Hepatocyte (in vitro differentiated cells): ENCODE measurements at regions not wholly inside any gene's neighbourhood (a gene's known extent, or its start where the extent isn't known, plus 50 kb on each side); places are given as distances from the start of the nearest gene placed in this dataset.

Source experiments
- DNase-seq: peaks from one replicate; pipeline ENCODE4 v3.0.0-alpha.2; 2016; ENCODE audit warnings: low spot score
- H2AFZ ChIP-seq: fragments of 200-600 bp; sonication (generic); 2 replicates; pipeline ENCODE4 v1.6.0; 2016; ENCODE audit warnings: antibody characterized with exemption, mild to moderate bottlenecking
- H3K27ac ChIP-seq: fragments of 200-600 bp; sonication (generic); 2 replicates; pipeline ENCODE4 v1.5.1; 2016; ENCODE audit warnings: mild to moderate bottlenecking
- H3K27me3 ChIP-seq: fragments of 200-600 bp; sonication (generic); 2 replicates; pipeline ENCODE4 v1.6.1; 2016
- H3K36me3 ChIP-seq: fragments of 200-600 bp; sonication (generic); replicated peaks from 2 replicates; pipeline ENCODE4 v1.5.1; 2016; ENCODE audit warnings: low read depth; ENCODE audit not compliant: insufficient read depth
- H3K4me1 ChIP-seq: fragments of 200-600 bp; sonication (generic); 2 replicates; pipeline ENCODE4 v1.5.1; 2016; ENCODE audit warnings: mild to moderate bottlenecking, moderate library complexity; ENCODE audit not compliant: insufficient read depth
- H3K4me2 ChIP-seq: fragments of 200-600 bp; sonication (generic); 2 replicates; pipeline ENCODE4 v1.6.0; 2016
- H3K4me3 ChIP-seq: fragments of 200-600 bp; sonication (generic); 2 replicates; pipeline ENCODE4 v1.5.1; 2016; ENCODE audit warnings: mild to moderate bottlenecking
- H3K79me2 ChIP-seq: fragments of 200-600 bp; sonication (generic); 2 replicates; pipeline ENCODE4 v1.6.0; 2017; ENCODE audit warnings: mild to moderate bottlenecking
- H3K9me2 ChIP-seq: fragments of 200-600 bp; sonication (generic); replicated peaks from 2 replicates; pipeline ENCODE4 v1.6.0; 2017; ENCODE audit warnings: mild to moderate bottlenecking; ENCODE audit not compliant: insufficient read depth
- H3K9me3 ChIP-seq: fragments of 200-600 bp; sonication (generic); 2 replicates; pipeline ENCODE4 v1.5.1; 2016; ENCODE audit warnings: low read depth, mild to moderate bottlenecking
- H4K20me1 ChIP-seq: fragments of 200-600 bp; sonication (generic); 2 replicates; pipeline ENCODE4 v1.6.0; 2016; ENCODE audit warnings: mild to moderate bottlenecking; ENCODE audit not compliant: insufficient read depth, poor library complexity, severe bottlenecking
- EZH2 ChIP-seq: fragments of 200-600 bp; sonication (generic); IDR thresholded peaks from 2 replicates; pipeline ENCODE4 v1.6.1; 2016; ENCODE audit warnings: antibody characterized with exemption, mild to moderate bottlenecking, borderline replicate concordance
- EZH2phosphoT487 ChIP-seq: fragments of 200-600 bp; sonication (generic); IDR thresholded peaks from one replicate; pipeline ENCODE4 v1.6.1; 2018; ENCODE audit warnings: antibody characterized with exemption, mild to moderate bottlenecking, low read depth, moderate library complexity; ENCODE audit not compliant: unreplicated experiment, severe bottlenecking
- WGBS: methylation state at CpG from one replicate; pipeline ENCODE4 v1.1.6; 2016; ENCODE audit warnings: low lambda C conversion rate; ENCODE audit errors: missing lambda C conversion rate; 5-methylcytosine and 5-hydroxymethylcytosine counted together
- TF ChIP-seq, protein P1 (sequence below): fragments of 200-600 bp; sonication (generic); IDR thresholded peaks from 2 replicates; pipeline ENCODE4 v1.5.1; 2016; ENCODE audit warnings: antibody characterized with exemption, mild to moderate bottlenecking; ENCODE audit not compliant: poor library complexity

- no peaks in the 10 kb centered on the region for H3K79me2 ChIP-seq
- no peak overlapping the region for H3K27ac ChIP-seq
- no peaks in the 10 kb centered on the region for H4K20me1 ChIP-seq
- TF ChIP-seq EZH2phosphoT487 = no peak
- no peak for TF ChIP-seq EZH2
- TF ChIP-seq, protein P1, sequence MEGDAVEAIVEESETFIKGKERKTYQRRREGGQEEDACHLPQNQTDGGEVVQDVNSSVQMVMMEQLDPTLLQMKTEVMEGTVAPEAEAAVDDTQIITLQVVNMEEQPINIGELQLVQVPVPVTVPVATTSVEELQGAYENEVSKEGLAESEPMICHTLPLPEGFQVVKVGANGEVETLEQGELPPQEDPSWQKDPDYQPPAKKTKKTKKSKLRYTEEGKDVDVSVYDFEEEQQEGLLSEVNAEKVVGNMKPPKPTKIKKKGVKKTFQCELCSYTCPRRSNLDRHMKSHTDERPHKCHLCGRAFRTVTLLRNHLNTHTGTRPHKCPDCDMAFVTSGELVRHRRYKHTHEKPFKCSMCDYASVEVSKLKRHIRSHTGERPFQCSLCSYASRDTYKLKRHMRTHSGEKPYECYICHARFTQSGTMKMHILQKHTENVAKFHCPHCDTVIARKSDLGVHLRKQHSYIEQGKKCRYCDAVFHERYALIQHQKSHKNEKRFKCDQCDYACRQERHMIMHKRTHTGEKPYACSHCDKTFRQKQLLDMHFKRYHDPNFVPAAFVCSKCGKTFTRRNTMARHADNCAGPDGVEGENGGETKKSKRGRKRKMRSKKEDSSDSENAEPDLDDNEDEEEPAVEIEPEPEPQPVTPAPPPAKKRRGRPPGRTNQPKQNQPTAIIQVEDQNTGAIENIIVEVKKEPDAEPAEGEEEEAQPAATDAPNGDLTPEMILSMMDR = no peak
- DNase-seq = no peak
- H3K9me3 ChIP-seq = no peaks in the 10 kb centered on the region
- H3K4me2 ChIP-seq = no peak overlapping the region
- no peaks in the 10 kb centered on the region for H3K9me2 ChIP-seq
- H3K4me3 ChIP-seq = no peak overlapping the region
- WGBS = 87% methylated on average over 2 of the region's 2 CpGs
- no peak overlapping the region for H2AFZ ChIP-seq
- peaks cover 8% of the 10 kb centered on the region for H3K4me1 ChIP-seq
- no peaks in the 10 kb centered on the region for H3K27me3 ChIP-seq
- no peaks in the 10 kb centered on the region for H3K36me3 ChIP-seq
Measured at GRCh38 chr12:98229540-98229924, 285.9 kb upstream of the TMPO start.

DNA sequence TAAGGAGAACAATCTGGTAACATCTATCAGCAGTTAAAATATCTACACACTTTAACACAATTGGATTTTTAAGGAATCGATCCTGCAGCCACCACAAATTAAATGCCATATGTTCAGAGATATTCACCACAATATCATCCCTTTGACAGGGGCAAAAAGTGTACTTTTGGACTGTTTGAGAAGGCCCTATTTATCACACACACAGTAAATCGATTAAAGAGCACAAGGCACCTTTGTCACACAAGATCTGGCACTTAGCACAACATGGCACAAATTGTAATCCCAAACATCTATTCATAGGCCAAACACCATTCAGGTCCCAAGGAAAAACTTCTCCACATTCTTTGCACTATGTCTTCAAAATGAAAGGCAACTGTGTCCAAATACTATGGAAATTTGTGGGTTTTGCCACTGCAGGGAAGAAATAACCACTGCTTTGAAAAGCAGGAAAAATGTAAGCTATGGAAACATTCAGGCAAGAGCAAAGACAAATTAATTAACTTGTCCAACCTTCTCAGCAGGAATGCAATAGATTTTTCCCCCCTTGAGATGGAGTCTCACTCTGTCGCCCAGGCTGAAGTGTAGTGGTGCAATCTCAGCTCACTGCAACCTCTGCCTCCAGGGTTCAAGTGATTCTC is 282.5 kb upstream of the TMPO start:
- Histone ChIP-seq H3K4me1 (no peaks in the 10 kb centered on the region), H3K27me3 (no peaks in the 10 kb centered on the region), H4K20me1 (no peaks in the 10 kb centered on the region), H3K27ac (no peak overlapping the region), H3K9me3 (no peaks in the 10 kb centered on the region), H3K4me3 (no peak overlapping the region), H3K79me2 (no peaks in the 10 kb centered on the region), H2AFZ (no peak overlapping the region), H3K4me2 (no peak overlapping the region), H3K9me2 (no peaks in the 10 kb centered on the region), H3K36me3 (no peaks in the 10 kb centered on the region)
- DNase-seq = no peak
- TF ChIP-seq EZH2phosphoT487 (no peak), EZH2 (no peak)
- TF ChIP-seq, protein P1 = no peak
- WGBS = 90% methylated on average over 3 of the region's 3 CpGs

- Histone ChIP-seq H3K4me3 (no peak overlapping the region), H3K4me2 (no peak overlapping the region), H3K27ac (no peak overlapping the region), H3K4me1 (no peaks in the 10 kb centered on the region), H4K20me1 (no peaks in the 10 kb centered on the region), H3K9me3 (no peaks in the 10 kb centered on the region), H3K27me3 (peaks cover 3% of the 10 kb centered on the region), H3K79me2 (no peaks in the 10 kb centered on the region), H2AFZ (no peak overlapping the region), H3K9me2 (no peaks in the 10 kb centered on the region), H3K36me3 (no peaks in the 10 kb centered on the region)
- no peak for TF ChIP-seq EZH2
- no peak for TF ChIP-seq EZH2phosphoT487
- TF ChIP-seq, protein P1 = no peak
- DNase-seq = no peak
- 93% methylated on average over 2 of the region's 2 CpGs for WGBS
Measured at GRCh38 chr12:98235301-98235700, 280.1 kb upstream of the TMPO start.
